H9 (cell line): ENCODE measurements at regions not wholly inside any gene's neighbourhood (a gene's known extent, or its start where the extent isn't known, plus 50 kb on each side); places are given as distances from the start of the nearest gene placed in this dataset.

Source experiments
- DNase-seq: peaks from one replicate; pipeline ENCODE4 v3.0.0-alpha.2; 2017
- H2AFZ ChIP-seq: one replicate; pipeline ENCODE4 v1.6.1; 2013; ENCODE audit warnings: mild to moderate bottlenecking, low read length, control low read depth, moderate library complexity
- H2AK5ac ChIP-seq: 2 replicates; pipeline ENCODE4 v1.6.1; 2013; ENCODE audit warnings: low read length, control low read depth, mixed read lengths; ENCODE audit not compliant: insufficient read length
- H2BK120ac ChIP-seq: one replicate; pipeline ENCODE4 v1.6.1; 2013; ENCODE audit warnings: low read depth, mild to moderate bottlenecking, low read length, control low read depth, inconsistent platforms; ENCODE audit not compliant: poor library complexity, severe bottlenecking
- H2BK12ac ChIP-seq: 2 replicates; pipeline ENCODE4 v1.6.1; 2013; ENCODE audit warnings: low read length, control low read depth, mixed read lengths, low read depth; ENCODE audit not compliant: insufficient read length
- H2BK15ac ChIP-seq: 2 replicates; pipeline ENCODE4 v1.6.1; 2013; ENCODE audit warnings: low read depth, low read length, control low read depth
- H2BK20ac ChIP-seq: one replicate; pipeline ENCODE4 v1.6.1; 2013; ENCODE audit warnings: low read depth, mild to moderate bottlenecking, low read length, control low read depth, inconsistent platforms; ENCODE audit not compliant: poor library complexity, severe bottlenecking
- H2BK5ac ChIP-seq: 2 replicates; pipeline ENCODE4 v1.6.1; 2013; ENCODE audit warnings: low read length, control low read depth, mixed read lengths; ENCODE audit not compliant: insufficient read length
- H3K14ac ChIP-seq: 2 replicates; pipeline ENCODE4 v1.6.1; 2013; ENCODE audit warnings: low read length, control low read depth; ENCODE audit not compliant: insufficient read depth
- H3K18ac ChIP-seq: 2 replicates; pipeline ENCODE4 v1.6.1; 2013; ENCODE audit warnings: low read depth, mild to moderate bottlenecking, mixed read lengths, low read length, control low read depth; ENCODE audit not compliant: insufficient read length
- H3K23ac ChIP-seq: 2 replicates; pipeline ENCODE4 v1.6.1; 2013; ENCODE audit warnings: low read length, control low read depth, mixed read lengths, low read depth; ENCODE audit not compliant: insufficient read length
- H3K23me2 ChIP-seq: 2 replicates; pipeline ENCODE4 v1.6.1; 2013; ENCODE audit warnings: low read depth, mild to moderate bottlenecking, mixed read lengths, low read length, control low read depth; ENCODE audit not compliant: insufficient read length, poor library complexity, severe bottlenecking
- H3K27ac ChIP-seq: 2 replicates; pipeline ENCODE4 v1.5.1; 2013; ENCODE audit warnings: low read length, control low read depth, mixed read lengths, low read depth; ENCODE audit not compliant: insufficient read length
- H3K27me3 ChIP-seq: 2 replicates; pipeline ENCODE4 v1.6.1; 2013; ENCODE audit warnings: low read length, control low read depth, inconsistent platforms; ENCODE audit not compliant: insufficient read depth
- H3K4ac ChIP-seq: 2 replicates; pipeline ENCODE4 v1.6.1; 2013; ENCODE audit warnings: low read depth, mild to moderate bottlenecking, control low read depth, inconsistent platforms, low read length, moderate library complexity
- H3K4me1 ChIP-seq: 2 replicates; pipeline ENCODE4 v1.6.1; 2013; ENCODE audit warnings: low read length, control low read depth, inconsistent platforms; ENCODE audit not compliant: insufficient read depth
- H3K4me2 ChIP-seq: 2 replicates; pipeline ENCODE4 v1.6.1; 2013; ENCODE audit warnings: low read length, control low read depth, mixed read lengths; ENCODE audit not compliant: insufficient read length, insufficient read depth
- H3K56ac ChIP-seq: 2 replicates; pipeline ENCODE4 v1.6.1; 2013; ENCODE audit warnings: low read depth, mild to moderate bottlenecking, mixed read lengths, low read length, control low read depth; ENCODE audit not compliant: insufficient read length
- H3K79me1 ChIP-seq: 2 replicates; pipeline ENCODE4 v1.6.1; 2013; ENCODE audit warnings: low read depth, mild to moderate bottlenecking, moderate library complexity, low read length, control low read depth, inconsistent platforms; ENCODE audit not compliant: insufficient read depth, poor library complexity, severe bottlenecking
- H3K79me2 ChIP-seq: 2 replicates; pipeline ENCODE4 v1.6.1; 2013; ENCODE audit warnings: low read length, control low read depth, inconsistent platforms; ENCODE audit not compliant: insufficient read depth
- H3K9ac ChIP-seq: 2 replicates; pipeline ENCODE4 v1.6.1; 2013; ENCODE audit warnings: low read length, control low read depth, mixed read lengths; ENCODE audit not compliant: insufficient read length; ENCODE audit errors: extremely low read depth
- H3K9me3 ChIP-seq: one replicate; pipeline ENCODE4 v1.6.1; 2013; ENCODE audit warnings: low read depth, low read length, inconsistent platforms; ENCODE audit not compliant: control insufficient read depth
- H3T11ph ChIP-seq: one replicate; pipeline ENCODE4 v1.6.1; 2013; ENCODE audit warnings: mild to moderate bottlenecking, low read length, control low read depth, inconsistent platforms
- H4K20me1 ChIP-seq: one replicate; pipeline ENCODE4 v1.6.1; 2013; ENCODE audit not compliant: control insufficient read depth, insufficient read length, insufficient read depth
- H4K5ac ChIP-seq: 2 replicates; pipeline ENCODE4 v1.6.1; 2013; ENCODE audit warnings: low read depth, mild to moderate bottlenecking, mixed read lengths, low read length, control low read depth; ENCODE audit not compliant: insufficient read length
- H4K8ac ChIP-seq: replicated peaks from 2 replicates; pipeline ENCODE4 v1.6.1; 2013; ENCODE audit warnings: low read length, control low read depth, mixed read lengths, low read depth; ENCODE audit not compliant: insufficient read length
- H4K91ac ChIP-seq: 2 replicates; pipeline ENCODE4 v1.6.1; 2013; ENCODE audit warnings: low read depth, mild to moderate bottlenecking, moderate library complexity, mixed read lengths, low read length, control low read depth; ENCODE audit not compliant: insufficient read length
- H3K27ac Mint-ChIP-seq, 3 experiments: 2 replicates in 2 of 3; 3 replicates in 1 of 3; pipeline ENCODE4 v1.8.0; 2020 to 2021; ENCODE audit warnings: mixed read lengths in 3 of 3, mild to moderate bottlenecking in 1 of 3, moderate library complexity in 1 of 3
- H3K27me3 Mint-ChIP-seq: 2 replicates; pipeline ENCODE4 v1.8.0; 2021; ENCODE audit warnings: low read depth, mild to moderate bottlenecking, moderate library complexity, mixed read lengths
- H3K36me3 Mint-ChIP-seq, 3 experiments: 2 replicates in 2 of 3; 3 replicates in 1 of 3; pipeline ENCODE4 v1.8.0; 2020 to 2021; ENCODE audit warnings: low read depth in 3 of 3, mixed read lengths in 3 of 3; ENCODE audit not compliant: insufficient read depth in 1 of 3
- H3K4me1 Mint-ChIP-seq, 2 experiments: 2 replicates each; pipeline ENCODE4 v1.8.0; 2020; ENCODE audit warnings: mixed read lengths in 2 of 2
- H3K4me3 Mint-ChIP-seq, 2 experiments: 2 replicates in 1 of 2; 3 replicates in 1 of 2; pipeline ENCODE4 v1.8.0; 2020 to 2021; ENCODE audit warnings: mild to moderate bottlenecking in 2 of 2, mixed read lengths in 2 of 2, moderate library complexity in 1 of 2
- H3K9me3 Mint-ChIP-seq, 2 experiments: 2 replicates in 1 of 2; 3 replicates in 1 of 2; pipeline ENCODE4 v1.8.0; 2020; ENCODE audit warnings: mild to moderate bottlenecking in 2 of 2, mixed read lengths in 2 of 2, moderate library complexity in 1 of 2
- WGBS: extraction: QIAGEN DNeasy Blood & Tissue Kit; methylation state at CpG from one replicate; pipeline ENCODE4 v1.1.7; 2013; ENCODE audit warnings: missing lambda C conversion rate, low lambda C conversion rate, mixed read lengths; ENCODE audit not compliant: insufficient read length; ENCODE audit errors: extremely low coverage; 5-methylcytosine and 5-hydroxymethylcytosine counted together
- TF ChIP-seq, protein P1 (sequence below): fragments of 200-600 bp; sonication (generic); conservative IDR thresholded peaks from 3 replicates; pipeline ENCODE4 v1.8.0; 2021; ENCODE audit warnings: antibody characterized with exemption, mild to moderate bottlenecking

DNA sequence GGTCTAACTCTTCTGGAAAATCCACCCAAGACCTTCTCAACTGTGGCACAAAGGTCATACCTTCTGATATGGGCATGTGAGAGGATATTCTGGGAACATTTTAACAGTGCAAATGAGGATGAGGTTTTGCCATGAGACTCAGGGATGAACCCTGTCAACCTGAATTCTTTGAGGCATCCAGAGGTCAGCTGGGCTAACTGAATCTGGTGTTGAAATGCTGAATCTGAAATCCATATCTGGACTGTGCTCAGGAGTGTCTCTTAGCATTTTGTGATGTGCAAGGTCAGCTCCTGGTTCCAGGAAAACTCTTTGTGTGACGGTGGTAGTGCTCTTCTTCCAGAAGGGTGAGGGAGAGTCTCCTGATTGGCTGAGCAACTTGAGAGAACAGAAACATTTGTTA lies 276.0 kb upstream of the SALL1 start:
- TF ChIP-seq, protein P1, sequence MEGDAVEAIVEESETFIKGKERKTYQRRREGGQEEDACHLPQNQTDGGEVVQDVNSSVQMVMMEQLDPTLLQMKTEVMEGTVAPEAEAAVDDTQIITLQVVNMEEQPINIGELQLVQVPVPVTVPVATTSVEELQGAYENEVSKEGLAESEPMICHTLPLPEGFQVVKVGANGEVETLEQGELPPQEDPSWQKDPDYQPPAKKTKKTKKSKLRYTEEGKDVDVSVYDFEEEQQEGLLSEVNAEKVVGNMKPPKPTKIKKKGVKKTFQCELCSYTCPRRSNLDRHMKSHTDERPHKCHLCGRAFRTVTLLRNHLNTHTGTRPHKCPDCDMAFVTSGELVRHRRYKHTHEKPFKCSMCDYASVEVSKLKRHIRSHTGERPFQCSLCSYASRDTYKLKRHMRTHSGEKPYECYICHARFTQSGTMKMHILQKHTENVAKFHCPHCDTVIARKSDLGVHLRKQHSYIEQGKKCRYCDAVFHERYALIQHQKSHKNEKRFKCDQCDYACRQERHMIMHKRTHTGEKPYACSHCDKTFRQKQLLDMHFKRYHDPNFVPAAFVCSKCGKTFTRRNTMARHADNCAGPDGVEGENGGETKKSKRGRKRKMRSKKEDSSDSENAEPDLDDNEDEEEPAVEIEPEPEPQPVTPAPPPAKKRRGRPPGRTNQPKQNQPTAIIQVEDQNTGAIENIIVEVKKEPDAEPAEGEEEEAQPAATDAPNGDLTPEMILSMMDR = no peak
- no peak for DNase-seq
- Histone ChIP-seq H2BK15ac (no peak overlapping the region), H3K27ac (no peak overlapping the region), H3K56ac (no peak overlapping the region), H3K4me1 (no peaks in the 10 kb centered on the region; the same call in 1 of the 2 replicates), H2BK12ac (no peak overlapping the region), H3K23ac (no peak overlapping the region), H3K79me1 (no peaks in the 10 kb centered on the region), H4K20me1 (no peaks in the 10 kb centered on the region), H3K18ac (no peak overlapping the region), H4K8ac (no peak overlapping the region), H2BK5ac (no peak overlapping the region), H4K91ac (no peak overlapping the region), H3K23me2 (no peaks in the 10 kb centered on the region), H3K14ac (no peak overlapping the region), H3K4me2 (no peak overlapping the region), H3K9ac (no peak overlapping the region), H3K4ac (no peak overlapping the region), H2BK20ac (no peak overlapping the region), H2AFZ (no peak overlapping the region), H3T11ph (no peak overlapping the region), H3K27me3 (no peaks in the 10 kb centered on the region), H3K79me2 (no peaks in the 10 kb centered on the region), H2AK5ac (no peak overlapping the region), H2BK120ac (no peak overlapping the region), H3K9me3 (no peaks in the 10 kb centered on the region), H4K5ac (no peak overlapping the region)
- H3K4me1 Mint-ChIP-seq = peaks cover 44 to 48% of the 10 kb centered on the region in 2 experiments
- H3K9me3 Mint-ChIP-seq = no peaks in the 10 kb centered on the region; a peak in 2 of 5 replicates
- peaks cover 0 to 4% (median 0%) of the 10 kb centered on the region in 3 experiments; a peak in 1 of 7 replicates for H3K36me3 Mint-ChIP-seq
- H3K27ac Mint-ChIP-seq = no peak overlapping the region
- H3K4me3 Mint-ChIP-seq = no peak overlapping the region
- no CpG with 5 or more reads among the region's 1 CpG for WGBS
- H3K27me3 Mint-ChIP-seq = peaks cover 8% of the 10 kb centered on the region
